PC-9 (cell line): ENCODE measurements at regions not wholly inside any gene's neighbourhood (a gene's known extent, or its start where the extent isn't known, plus 50 kb on each side); places are given as distances from the start of the nearest gene placed in this dataset.

Source experiments
- BruUV-seq: library from RNA; stranded (reverse); fragments of 400-500 nt; replicated peaks from 2 replicates; lab custom pipeline; 2021; lab: Mats Ljungman, UMichigan
- CTCF ChIA-PET: fragments of 300-600 bp; sonication (Branson Sonifier 250); formaldehyde crosslinking; loops from one replicate; lab custom pipeline; 2022; ENCODE audit warnings: antibody characterized with exemption; lab: Charles Lee
- POLR2A ChIA-PET: fragments of 300-600 bp; sonication (Branson Sonifier 250); formaldehyde crosslinking; loops from one replicate; lab custom pipeline; 2022; ENCODE audit warnings: antibody characterized with exemption; ENCODE audit not compliant: unreplicated experiment; lab: Charles Lee
- DNase-seq, 2 experiments: peaks; one replicate each; pipeline versions ENCODE4 v3.0.0 to v3.0.0-alpha.2; 2015 to 2022; ENCODE audit warnings: mixed read lengths in 1 of 2
- H2AFZ ChIP-seq: fragments of 200-600 bp; sonication (generic); 2 replicates; pipeline ENCODE4 v1.8.1; 2017; ENCODE audit warnings: antibody characterized with exemption
- H3F3A ChIP-seq: fragments of 200-600 bp; sonication (generic); 2 replicates; pipeline ENCODE4 v1.8.1; 2017; ENCODE audit warnings: antibody characterized with exemption, mild to moderate bottlenecking, low read depth; ENCODE audit not compliant: insufficient read depth
- H3K27ac ChIP-seq: fragments of 200-600 bp; sonication (generic); 2 replicates; pipeline ENCODE4 v1.6.1; 2016; ENCODE audit warnings: mixed run types
- H3K27me3 ChIP-seq: fragments of 200-600 bp; sonication (generic); 2 replicates; pipeline ENCODE4 v1.6.1; 2016; ENCODE audit warnings: low read depth, mixed run types; ENCODE audit not compliant: insufficient read depth
- H3K36me3 ChIP-seq: fragments of 200-600 bp; sonication (generic); 2 replicates; pipeline ENCODE4 v1.6.1; 2016; ENCODE audit warnings: low read depth, mixed run types
- H3K4me1 ChIP-seq: fragments of 200-600 bp; sonication (generic); replicated peaks from 2 replicates; pipeline ENCODE4 v1.6.1; 2016; ENCODE audit warnings: mixed run types; ENCODE audit not compliant: insufficient read depth
- H3K4me2 ChIP-seq: fragments of 200-600 bp; sonication (generic); 2 replicates; pipeline ENCODE4 v1.6.1; 2017; ENCODE audit warnings: mixed run types
- H3K4me3 ChIP-seq: fragments of 200-600 bp; sonication (generic); 2 replicates; pipeline ENCODE4 v1.6.1; 2016; ENCODE audit warnings: mixed run types
- H3K79me2 ChIP-seq: fragments of 200-600 bp; sonication (generic); 2 replicates; pipeline ENCODE4 v1.6.1; 2017; ENCODE audit warnings: low read depth, mixed run types
- H3K9me2 ChIP-seq: fragments of 200-600 bp; sonication (generic); 2 replicates; pipeline ENCODE4 v1.8.1; 2017; ENCODE audit warnings: mild to moderate bottlenecking; ENCODE audit not compliant: insufficient read depth
- H3K9me3 ChIP-seq: fragments of 200-600 bp; sonication (generic); 2 replicates; pipeline ENCODE4 v1.8.1; 2016; ENCODE audit warnings: low read depth; ENCODE audit not compliant: insufficient read depth
- H4K20me1 ChIP-seq: fragments of 200-600 bp; sonication (generic); 2 replicates; pipeline ENCODE4 v1.8.1; 2017; ENCODE audit not compliant: insufficient read depth
- CTCF ChIP-seq: fragments of 200-600 bp; sonication (generic); conservative IDR thresholded peaks from 2 replicates; pipeline ENCODE4 v1.6.1; 2017; ENCODE audit warnings: mixed run types, antibody characterized with exemption, mild to moderate bottlenecking, moderate library complexity
- EZH2 ChIP-seq: fragments of 200-600 bp; sonication (generic); IDR thresholded peaks from 2 replicates; pipeline ENCODE4 v1.8.0; 2017; ENCODE audit warnings: antibody characterized with exemption, low read depth
- intact Hi-C: fragments of 100-400 bp; cut with micrococcal nuclease; formaldehyde crosslinking; loops from one replicate; pipeline ENCODE4 v1.10.0; 2022; ENCODE audit not compliant: unreplicated experiment

GRCh38 chr11:116242006-116242405 is 530.8 kb downstream of the BUD13 start:
- no peaks in the 10 kb centered on the region for H4K20me1 ChIP-seq
- H3F3A ChIP-seq: no peaks in the 10 kb centered on the region
- TF ChIP-seq EZH2 (no peak), CTCF (no peak)
- no peaks in the 10 kb centered on the region for H3K36me3 ChIP-seq
- no peak overlapping the region for H3K4me2 ChIP-seq
- no TSS peak for BruUV-seq
- intact Hi-C loops: no loop called here
- no peak for DNase-seq
- no peak overlapping the region for H2AFZ ChIP-seq
- peaks cover 53% of the 10 kb centered on the region for H3K27me3 ChIP-seq
- H3K9me3 ChIP-seq: no peaks in the 10 kb centered on the region
- H3K79me2 ChIP-seq: no peaks in the 10 kb centered on the region
- H3K27ac ChIP-seq: no peak overlapping the region
- H3K9me2 ChIP-seq: no peaks in the 10 kb centered on the region
- H3K4me3 ChIP-seq: no peak overlapping the region
- ChIA-PET CTCF (no interaction called here), POLR2A (no interaction called here)
- no peaks in the 10 kb centered on the region for H3K4me1 ChIP-seq

- no peak overlapping the region for H3K4me3 ChIP-seq
- CTCF ChIA-PET: no interaction called here
- DNase-seq: no peak
- H4K20me1 ChIP-seq: no peaks in the 10 kb centered on the region
- no peaks in the 10 kb centered on the region for H3K36me3 ChIP-seq
- H3K9me2 ChIP-seq: no peaks in the 10 kb centered on the region
- TF ChIP-seq CTCF (no peak), EZH2 (no peak)
- POLR2A ChIA-PET: no interaction called here
- peaks cover 42% of the 10 kb centered on the region for H3K27me3 ChIP-seq
- intact Hi-C loops: no loop called here
- H2AFZ ChIP-seq: no peak overlapping the region
- no peaks in the 10 kb centered on the region for H3K9me3 ChIP-seq
- no peak overlapping the region for H3K27ac ChIP-seq
- H3F3A ChIP-seq: no peaks in the 10 kb centered on the region
- no TSS peak for BruUV-seq
- no peak overlapping the region for H3K4me2 ChIP-seq
- no peaks in the 10 kb centered on the region for H3K4me1 ChIP-seq
- no peaks in the 10 kb centered on the region for H3K79me2 ChIP-seq
Observed at GRCh38 chr11:116240710-116241109, 532.1 kb downstream of the BUD13 start.

- ChIA-PET POLR2A (no interaction called here), CTCF (no interaction called here)
- Histone ChIP-seq H3K4me2 (no peak overlapping the region), H4K20me1 (no peaks in the 10 kb centered on the region), H3K27ac (no peak overlapping the region), H3K36me3 (no peaks in the 10 kb centered on the region), H3K4me1 (no peaks in the 10 kb centered on the region), H2AFZ (no peak overlapping the region), H3F3A (no peaks in the 10 kb centered on the region), H3K9me2 (no peaks in the 10 kb centered on the region), H3K9me3 (no peaks in the 10 kb centered on the region), H3K4me3 (no peak overlapping the region), H3K27me3 (peaks cover 31% of the 10 kb centered on the region), H3K79me2 (no peaks in the 10 kb centered on the region)
- intact Hi-C loops: no loop called here
- no peak for DNase-seq
- no peak for TF ChIP-seq EZH2
- TF ChIP-seq CTCF: no peak
- no TSS peak for BruUV-seq
Observed at GRCh38 chr11:116239247-116239646, 533.5 kb downstream of the BUD13 start.
